ENCODE measurements at regions not wholly inside any gene's neighbourhood (a gene's known extent, or its start where the extent isn't known, plus 50 kb on each side); places are given as distances from the start of the nearest gene placed in this dataset.

DNA sequence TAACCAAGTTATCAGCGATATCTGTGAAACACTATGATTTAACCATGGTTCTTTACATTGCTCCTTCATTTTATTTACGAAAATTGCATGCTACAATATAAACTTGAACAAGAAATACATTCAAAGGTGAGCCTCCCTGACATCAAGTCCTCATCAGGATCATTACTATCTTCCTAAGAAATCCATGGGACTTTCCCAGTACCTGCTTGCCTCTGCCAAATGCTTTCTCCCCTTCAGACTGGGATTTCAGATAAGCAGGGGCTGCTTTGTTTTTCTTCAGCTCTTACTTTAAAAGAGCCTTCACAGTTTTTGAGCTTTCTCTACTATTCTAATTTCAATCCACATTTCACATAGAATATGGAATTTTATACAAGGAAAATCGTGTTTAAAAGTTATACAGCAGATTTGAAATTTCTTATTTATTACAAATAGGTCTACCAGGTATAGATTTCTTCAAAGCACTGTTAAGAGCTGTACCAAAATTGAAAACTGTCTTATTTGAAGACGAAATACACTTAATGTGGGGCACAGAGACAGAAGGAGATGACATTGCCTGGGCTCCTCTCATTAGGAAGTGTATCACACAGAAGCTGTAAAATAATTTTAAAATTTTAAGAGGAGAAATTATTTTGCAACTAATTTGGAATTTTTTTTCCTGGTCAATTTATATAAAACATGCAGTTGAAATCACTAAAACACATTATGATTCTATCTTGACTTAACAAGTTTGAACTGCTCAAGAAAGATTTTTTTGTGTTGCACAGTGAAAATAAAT lies 615.0 kb upstream of the AGTR1 start:
- Histone ChIP-seq H3K36me3 (ENCODE audit: control insufficient read depth in 2 of 3, insufficient read depth in 3 of 3, low read length in 3 of 3) (no peaks in the 10 kb centered on the region), H3K4me1 (ENCODE audit: control insufficient read depth in 2 of 3, insufficient read depth in 2 of 3, low read depth in 1 of 3, low read length in 3 of 3) (no peaks in the 10 kb centered on the region), H3K9ac (ENCODE audit: low read length in 3 of 3) (no peak overlapping the region), H3K27ac (ENCODE audit: low read depth in 2 of 2, low read length in 2 of 2) (no peak overlapping the region), H3K4me3 (ENCODE audit: low read length in 3 of 3) (no peak overlapping the region), H3K9me3 (ENCODE audit: control insufficient read depth in 2 of 3, insufficient read depth in 1 of 3, low read length in 3 of 3) (no peaks in the 10 kb centered on the region), H3K27me3 (ENCODE audit: control insufficient read depth, insufficient read depth, low read length) (no peaks in the 10 kb centered on the region)
- intact Hi-C loops (cut with DNase I), result no loop called here
- DNase-seq (no peak), FAIRE-seq (no peak)
- TF ChIP-seq, protein P1, sequence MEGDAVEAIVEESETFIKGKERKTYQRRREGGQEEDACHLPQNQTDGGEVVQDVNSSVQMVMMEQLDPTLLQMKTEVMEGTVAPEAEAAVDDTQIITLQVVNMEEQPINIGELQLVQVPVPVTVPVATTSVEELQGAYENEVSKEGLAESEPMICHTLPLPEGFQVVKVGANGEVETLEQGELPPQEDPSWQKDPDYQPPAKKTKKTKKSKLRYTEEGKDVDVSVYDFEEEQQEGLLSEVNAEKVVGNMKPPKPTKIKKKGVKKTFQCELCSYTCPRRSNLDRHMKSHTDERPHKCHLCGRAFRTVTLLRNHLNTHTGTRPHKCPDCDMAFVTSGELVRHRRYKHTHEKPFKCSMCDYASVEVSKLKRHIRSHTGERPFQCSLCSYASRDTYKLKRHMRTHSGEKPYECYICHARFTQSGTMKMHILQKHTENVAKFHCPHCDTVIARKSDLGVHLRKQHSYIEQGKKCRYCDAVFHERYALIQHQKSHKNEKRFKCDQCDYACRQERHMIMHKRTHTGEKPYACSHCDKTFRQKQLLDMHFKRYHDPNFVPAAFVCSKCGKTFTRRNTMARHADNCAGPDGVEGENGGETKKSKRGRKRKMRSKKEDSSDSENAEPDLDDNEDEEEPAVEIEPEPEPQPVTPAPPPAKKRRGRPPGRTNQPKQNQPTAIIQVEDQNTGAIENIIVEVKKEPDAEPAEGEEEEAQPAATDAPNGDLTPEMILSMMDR (IDR thresholded peaks at IDR 0.05; ENCODE audit: borderline replicate concordance, extremely low read depth, insufficient read depth), result no peak

DNA sequence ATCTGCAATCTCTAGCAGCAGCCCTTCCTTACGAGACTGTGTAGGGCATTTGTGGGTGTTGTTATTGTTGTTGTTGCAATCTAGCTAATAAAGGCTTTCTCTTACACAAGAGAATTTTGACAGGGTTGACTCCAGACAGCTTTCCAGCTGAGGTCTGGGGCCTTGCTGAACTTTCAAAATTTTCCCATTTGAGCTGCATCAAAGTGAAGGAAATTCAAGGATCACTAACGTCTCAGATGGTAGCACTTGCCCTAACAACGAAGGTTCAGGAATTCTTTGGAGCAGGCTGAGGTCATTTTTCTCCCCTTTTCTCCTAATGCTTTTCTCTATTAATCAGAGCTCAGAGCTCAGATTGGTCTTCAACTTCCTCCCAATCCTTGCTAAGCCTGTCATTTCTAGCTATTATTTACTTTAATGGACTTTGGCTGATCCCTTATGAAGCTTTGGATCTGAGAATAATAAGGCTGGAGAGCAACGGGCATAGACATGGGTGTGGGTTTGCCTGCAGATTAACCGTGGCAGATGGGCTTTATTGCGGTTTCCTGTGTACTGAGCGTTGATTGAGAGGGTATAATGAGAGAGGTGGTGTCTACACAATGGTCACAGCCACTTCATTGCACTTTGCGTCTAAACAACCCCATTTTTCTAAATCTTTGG lies 614.0 kb upstream of the AGTR1 start:
- Histone ChIP-seq H3K9me3 (ENCODE audit: control insufficient read depth in 2 of 3, insufficient read depth in 1 of 3, low read length in 3 of 3) (no peaks in the 10 kb centered on the region), H3K27ac (ENCODE audit: low read depth in 2 of 2, low read length in 2 of 2) (no peak overlapping the region), H3K4me3 (ENCODE audit: low read length in 3 of 3) (no peak overlapping the region), H3K36me3 (ENCODE audit: control insufficient read depth in 2 of 3, insufficient read depth in 3 of 3, low read length in 3 of 3) (no peaks in the 10 kb centered on the region), H3K9ac (ENCODE audit: low read length in 3 of 3) (no peak overlapping the region), H3K27me3 (ENCODE audit: control insufficient read depth, insufficient read depth, low read length) (no peaks in the 10 kb centered on the region), H3K4me1 (ENCODE audit: control insufficient read depth in 2 of 3, insufficient read depth in 2 of 3, low read depth in 1 of 3, low read length in 3 of 3) (no peaks in the 10 kb centered on the region)
- intact Hi-C loops (cut with DNase I), result no loop called here
- DNase-seq (no peak), FAIRE-seq (no peak)
- TF ChIP-seq, protein P1 (IDR thresholded peaks at IDR 0.05; ENCODE audit: borderline replicate concordance, extremely low read depth, insufficient read depth), result no peak

DNA sequence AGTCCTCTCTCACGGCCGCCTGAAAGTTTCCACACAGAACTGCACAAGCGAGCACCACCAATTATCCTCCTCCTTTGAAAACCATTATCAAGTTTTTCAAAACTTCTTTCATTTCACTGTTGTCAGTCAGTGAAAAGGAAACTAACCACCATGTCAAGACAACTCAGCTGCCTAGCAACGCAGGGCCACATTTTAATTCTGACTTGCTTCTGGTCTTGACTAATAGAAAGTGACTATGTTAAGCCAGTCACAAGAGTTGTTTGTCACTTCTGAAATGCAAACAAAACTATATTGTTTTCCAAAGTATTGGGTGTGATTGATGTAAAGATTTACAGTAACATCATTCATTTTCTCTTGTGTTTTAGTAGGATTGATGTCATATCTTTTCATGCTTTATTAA lies 612.8 kb upstream of the AGTR1 start:
- no peaks in the 10 kb centered on the region for H3K9me3 ChIP-seq (ENCODE audit: control insufficient read depth in 2 of 3, insufficient read depth in 1 of 3, low read length in 3 of 3)
- H3K9ac ChIP-seq (ENCODE audit: low read length in 3 of 3), result no peak overlapping the region
- DNase-seq (no peak), FAIRE-seq (no peak)
- H3K27me3 ChIP-seq (ENCODE audit: control insufficient read depth, insufficient read depth, low read length), result no peaks in the 10 kb centered on the region
- H3K27ac ChIP-seq (ENCODE audit: low read depth in 2 of 2, low read length in 2 of 2), result no peak overlapping the region
- intact Hi-C loops (cut with DNase I), result no loop called here
- H3K4me1 ChIP-seq (ENCODE audit: control insufficient read depth in 2 of 3, insufficient read depth in 2 of 3, low read depth in 1 of 3, low read length in 3 of 3), result no peaks in the 10 kb centered on the region
- H3K36me3 ChIP-seq (ENCODE audit: control insufficient read depth in 2 of 3, insufficient read depth in 3 of 3, low read length in 3 of 3), result no peaks in the 10 kb centered on the region
- H3K4me3 ChIP-seq (ENCODE audit: low read length in 3 of 3), result no peak overlapping the region
- TF ChIP-seq, protein P1 (IDR thresholded peaks at IDR 0.05; ENCODE audit: borderline replicate concordance, extremely low read depth, insufficient read depth), result no peak
